ENCODE measurements at regions not wholly inside any gene's neighbourhood (a gene's known extent, or its start where the extent isn't known, plus 50 kb on each side); places are given as distances from the start of the nearest gene placed in this dataset.

DNA sequence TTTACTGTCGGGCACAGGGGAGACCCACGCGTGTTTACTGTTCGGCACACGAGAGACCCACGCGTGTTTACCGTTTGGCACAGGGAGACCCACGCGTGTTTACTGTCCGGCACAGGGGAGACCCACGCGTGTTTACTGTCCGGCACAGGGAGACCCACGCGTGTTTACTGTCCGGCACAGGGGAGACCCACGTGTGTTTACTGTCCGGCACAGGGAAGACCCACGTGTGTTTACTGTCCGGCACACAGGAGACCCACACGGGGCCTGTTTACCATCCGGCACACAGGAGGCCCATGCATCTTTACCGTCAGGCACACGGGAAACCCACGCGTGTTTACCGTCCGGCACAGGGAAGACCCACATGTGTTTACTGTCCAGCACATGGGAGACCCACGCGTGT, 525.1 kb downstream of the BRD1 start:
- Histone ChIP-seq H3K27ac (ENCODE audit: low read depth) (no peak overlapping the region), H3F3A (replicated peaks; ENCODE audit: low read depth) (no peaks in the 10 kb centered on the region), H3K27me3 (ENCODE audit: insufficient read depth) (no peaks in the 10 kb centered on the region), H4K20me1 (replicated peaks; ENCODE audit: insufficient read depth) (no peaks in the 10 kb centered on the region), H3K36me3 (ENCODE audit: insufficient read depth) (no peaks in the 10 kb centered on the region), H3K4me3 (no peak overlapping the region), H3K4me1 (ENCODE audit: insufficient read depth) (no peaks in the 10 kb centered on the region), H3K9me2 (ENCODE audit: insufficient read depth) (no peaks in the 10 kb centered on the region), H3K79me2 (replicated peaks; ENCODE audit: insufficient read depth) (no peaks in the 10 kb centered on the region), H2AFZ (no peak overlapping the region), H3K4me2 (no peak overlapping the region)
- no peak overlapping the region; the same call in 2 of the 3 replicates for H3K4me3 Mint-ChIP-seq
- DNase-seq (ENCODE audit: low spot score) (no peak), ATAC-seq (no peak)
- H3K27me3 Mint-ChIP-seq (ENCODE audit: insufficient read depth, low read depth, poor library complexity) = peaks cover 12% of the 10 kb centered on the region
- peak overlapping the region; percentile 72; the same call in 1 of the 2 replicates for H3K27ac Mint-ChIP-seq
- H3K9me3 Mint-ChIP-seq = no peaks in the 10 kb centered on the region; the same call in 2 of the 3 replicates
- H3K36me3 Mint-ChIP-seq (ENCODE audit: low read depth) = no peaks in the 10 kb centered on the region
- H3K4me1 Mint-ChIP-seq = no peaks in the 10 kb centered on the region
- no peak for TF ChIP-seq REST (IDR thresholded peaks at IDR 0.05; ENCODE audit: unreplicated experiment)
- TF ChIP-seq STAT1 (IDR thresholded peaks at IDR 0.05; ENCODE audit: unreplicated experiment) = no peak
- TF ChIP-seq JUNB (IDR thresholded peaks at IDR 0.05; ENCODE audit: unreplicated experiment) = no peak
- TF ChIP-seq EZH2 (IDR thresholded peaks at IDR 0.05; ENCODE audit: low read depth, unreplicated experiment) = no peak
- TF ChIP-seq ZNF331 (CRISPR knock-in tag; IDR thresholded peaks at IDR 0.05; ENCODE audit: low read depth) = no peak
- TF ChIP-seq CREB1 (CRISPR knock-in tag; IDR thresholded peaks at IDR 0.05; ENCODE audit: low read depth) = no peak
- no peak for TF ChIP-seq CTCF (conservative IDR thresholded peaks at IDR 0.05; ENCODE audit: low read depth in 2 of 2)
- TF ChIP-seq NANOG (IDR thresholded peaks at IDR 0.05; ENCODE audit: borderline replicate concordance) = no peak
- TF ChIP-seq ZNF114 (CRISPR knock-in tag; IDR thresholded peaks at IDR 0.05) = no peak
- TF ChIP-seq EZH2phosphoT487 (IDR thresholded peaks at IDR 0.05; ENCODE audit: unreplicated experiment) = no peak
- TF ChIP-seq, protein P1, sequence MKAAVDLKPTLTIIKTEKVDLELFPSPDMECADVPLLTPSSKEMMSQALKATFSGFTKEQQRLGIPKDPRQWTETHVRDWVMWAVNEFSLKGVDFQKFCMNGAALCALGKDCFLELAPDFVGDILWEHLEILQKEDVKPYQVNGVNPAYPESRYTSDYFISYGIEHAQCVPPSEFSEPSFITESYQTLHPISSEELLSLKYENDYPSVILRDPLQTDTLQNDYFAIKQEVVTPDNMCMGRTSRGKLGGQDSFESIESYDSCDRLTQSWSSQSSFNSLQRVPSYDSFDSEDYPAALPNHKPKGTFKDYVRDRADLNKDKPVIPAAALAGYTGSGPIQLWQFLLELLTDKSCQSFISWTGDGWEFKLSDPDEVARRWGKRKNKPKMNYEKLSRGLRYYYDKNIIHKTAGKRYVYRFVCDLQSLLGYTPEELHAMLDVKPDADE (IDR thresholded peaks at IDR 0.05) = no peak
- TF ChIP-seq, protein P2, sequence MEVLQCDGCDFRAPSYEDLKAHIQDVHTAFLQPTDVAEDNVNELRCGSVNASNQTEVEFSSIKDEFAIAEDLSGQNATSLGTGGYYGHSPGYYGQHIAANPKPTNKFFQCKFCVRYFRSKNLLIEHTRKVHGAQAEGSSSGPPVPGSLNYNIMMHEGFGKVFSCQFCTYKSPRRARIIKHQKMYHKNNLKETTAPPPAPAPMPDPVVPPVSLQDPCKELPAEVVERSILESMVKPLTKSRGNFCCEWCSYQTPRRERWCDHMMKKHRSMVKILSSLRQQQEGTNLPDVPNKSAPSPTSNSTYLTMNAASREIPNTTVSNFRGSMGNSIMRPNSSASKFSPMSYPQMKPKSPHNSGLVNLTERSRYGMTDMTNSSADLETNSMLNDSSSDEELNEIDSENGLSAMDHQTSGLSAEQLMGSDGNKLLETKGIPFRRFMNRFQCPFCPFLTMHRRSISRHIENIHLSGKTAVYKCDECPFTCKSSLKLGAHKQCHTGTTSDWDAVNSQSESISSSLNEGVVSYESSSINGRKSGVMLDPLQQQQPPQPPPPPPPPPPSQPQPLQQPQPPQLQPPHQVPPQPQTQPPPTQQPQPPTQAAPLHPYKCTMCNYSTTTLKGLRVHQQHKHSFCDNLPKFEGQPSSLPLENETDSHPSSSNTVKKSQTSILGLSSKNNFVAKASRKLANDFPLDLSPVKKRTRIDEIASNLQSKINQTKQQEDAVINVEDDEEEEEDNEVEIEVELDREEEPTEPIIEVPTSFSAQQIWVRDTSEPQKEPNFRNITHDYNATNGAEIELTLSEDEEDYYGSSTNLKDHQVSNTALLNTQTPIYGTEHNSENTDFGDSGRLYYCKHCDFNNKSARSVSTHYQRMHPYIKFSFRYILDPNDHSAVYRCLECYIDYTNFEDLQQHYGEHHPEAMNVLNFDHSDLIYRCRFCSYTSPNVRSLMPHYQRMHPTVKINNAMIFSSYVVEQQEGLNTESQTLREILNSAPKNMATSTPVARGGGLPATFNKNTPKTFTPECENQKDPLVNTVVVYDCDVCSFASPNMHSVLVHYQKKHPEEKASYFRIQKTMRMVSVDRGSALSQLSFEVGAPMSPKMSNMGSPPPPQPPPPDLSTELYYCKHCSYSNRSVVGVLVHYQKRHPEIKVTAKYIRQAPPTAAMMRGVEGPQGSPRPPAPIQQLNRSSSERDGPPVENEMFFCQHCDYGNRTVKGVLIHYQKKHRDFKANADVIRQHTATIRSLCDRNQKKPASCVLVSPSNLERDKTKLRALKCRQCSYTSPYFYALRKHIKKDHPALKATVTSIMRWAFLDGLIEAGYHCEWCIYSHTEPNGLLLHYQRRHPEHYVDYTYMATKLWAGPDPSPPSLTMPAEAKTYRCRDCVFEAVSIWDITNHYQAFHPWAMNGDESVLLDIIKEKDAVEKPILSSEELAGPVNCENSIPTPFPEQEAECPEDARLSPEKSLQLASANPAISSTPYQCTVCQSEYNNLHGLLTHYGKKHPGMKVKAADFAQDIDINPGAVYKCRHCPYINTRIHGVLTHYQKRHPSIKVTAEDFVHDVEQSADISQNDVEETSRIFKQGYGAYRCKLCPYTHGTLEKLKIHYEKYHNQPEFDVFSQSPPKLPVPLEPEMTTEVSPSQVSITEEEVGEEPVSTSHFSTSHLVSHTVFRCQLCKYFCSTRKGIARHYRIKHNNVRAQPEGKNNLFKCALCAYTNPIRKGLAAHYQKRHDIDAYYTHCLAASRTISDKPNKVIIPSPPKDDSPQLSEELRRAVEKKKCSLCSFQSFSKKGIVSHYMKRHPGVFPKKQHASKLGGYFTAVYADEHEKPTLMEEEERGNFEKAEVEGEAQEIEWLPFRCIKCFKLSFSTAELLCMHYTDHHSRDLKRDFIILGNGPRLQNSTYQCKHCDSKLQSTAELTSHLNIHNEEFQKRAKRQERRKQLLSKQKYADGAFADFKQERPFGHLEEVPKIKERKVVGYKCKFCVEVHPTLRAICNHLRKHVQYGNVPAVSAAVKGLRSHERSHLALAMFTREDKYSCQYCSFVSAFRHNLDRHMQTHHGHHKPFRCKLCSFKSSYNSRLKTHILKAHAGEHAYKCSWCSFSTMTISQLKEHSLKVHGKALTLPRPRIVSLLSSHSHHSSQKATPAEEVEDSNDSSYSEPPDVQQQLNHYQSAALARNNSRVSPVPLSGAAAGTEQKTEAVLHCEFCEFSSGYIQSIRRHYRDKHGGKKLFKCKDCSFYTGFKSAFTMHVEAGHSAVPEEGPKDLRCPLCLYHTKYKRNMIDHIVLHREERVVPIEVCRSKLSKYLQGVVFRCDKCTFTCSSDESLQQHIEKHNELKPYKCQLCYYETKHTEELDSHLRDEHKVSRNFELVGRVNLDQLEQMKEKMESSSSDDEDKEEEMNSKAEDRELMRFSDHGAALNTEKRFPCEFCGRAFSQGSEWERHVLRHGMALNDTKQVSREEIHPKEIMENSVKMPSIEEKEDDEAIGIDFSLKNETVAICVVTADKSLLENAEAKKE (CRISPR knock-in tag; IDR thresholded peaks at IDR 0.05) = no peak
- no peak for TF ChIP-seq POLR2AphosphoS5 (IDR thresholded peaks at IDR 0.05; ENCODE audit: low read depth)

Measured in GM23338 (cell line).